WERI-Rb-1 (cell line): ENCODE measurements at regions not wholly inside any gene's neighbourhood (a gene's known extent, or its start where the extent isn't known, plus 50 kb on each side); places are given as distances from the start of the nearest gene placed in this dataset.

ENCODE experiments used
- DNase-seq: peaks from one replicate; pipeline ENCODE4 v3.0.0-alpha.2; 2020
- H3K27ac ChIP-seq: fragments of 250-450 bp; sonication (Bioruptor Pico); 2 replicates; pipeline ENCODE4 v1.5.1; 2020; ENCODE audit warnings: mild to moderate bottlenecking, moderate library complexity
- H3K27me3 ChIP-seq: fragments of 250-450 bp; sonication (Bioruptor Pico); 2 replicates; pipeline ENCODE4 v1.5.1; 2021; ENCODE audit warnings: mild to moderate bottlenecking, low read depth, moderate library complexity; ENCODE audit not compliant: insufficient read depth, severe bottlenecking
- H3K36me3 ChIP-seq: fragments of 250-450 bp; sonication (Bioruptor Pico); 2 replicates; pipeline ENCODE4 v1.5.1; 2020; ENCODE audit warnings: mild to moderate bottlenecking, moderate library complexity
- H3K4me3 ChIP-seq: 2 replicates; pipeline ENCODE4 v1.5.1; 2011; ENCODE audit warnings: low read depth, mild to moderate bottlenecking, control low read depth, low read length
- H3K9me3 ChIP-seq: fragments of 250-450 bp; sonication (Bioruptor Pico); 2 replicates; pipeline ENCODE4 v1.5.1; 2021; ENCODE audit warnings: mild to moderate bottlenecking, moderate library complexity; ENCODE audit not compliant: severe bottlenecking
- TF ChIP-seq, protein P1 (sequence below): IDR thresholded peaks from 2 replicates; pipeline ENCODE4 v1.5.1; 2011; ENCODE audit warnings: low read depth, mild to moderate bottlenecking, control low read depth, inconsistent platforms, low read length

DNA sequence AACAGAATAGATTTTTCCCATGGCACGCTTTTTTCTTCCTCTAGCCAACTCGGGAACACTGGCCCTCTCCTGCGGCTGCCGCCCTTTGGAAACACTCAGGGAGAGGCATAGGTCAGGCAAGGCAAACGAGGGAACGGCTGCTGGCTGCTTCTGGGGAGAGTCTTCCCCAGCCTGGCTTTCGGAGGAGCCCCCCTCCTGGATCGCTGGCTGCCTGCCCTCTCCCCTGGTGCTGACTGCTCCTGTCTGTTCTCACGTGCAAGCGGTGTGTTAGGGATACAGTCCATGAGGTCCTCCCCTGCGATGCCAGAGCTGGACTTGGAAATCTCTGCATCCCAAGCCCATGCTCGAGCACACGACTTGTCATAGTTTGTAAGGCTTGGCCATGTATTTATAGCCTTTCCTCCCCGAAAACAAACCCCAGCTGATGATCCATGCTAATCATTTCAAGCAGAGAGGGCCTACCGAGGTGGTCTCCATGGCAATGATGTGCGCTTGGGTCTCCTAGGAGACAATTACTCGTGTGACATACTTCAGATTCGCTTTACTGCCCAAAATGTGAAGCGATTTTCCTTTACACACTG lies 315.6 kb upstream of the ATP10A start:
- Histone ChIP-seq H3K27ac (no peak overlapping the region), H3K27me3 (no peaks in the 10 kb centered on the region), H3K9me3 (no peaks in the 10 kb centered on the region), H3K36me3 (no peaks in the 10 kb centered on the region), H3K4me3 (no peak overlapping the region)
- no peak for DNase-seq
- TF ChIP-seq, protein P1, sequence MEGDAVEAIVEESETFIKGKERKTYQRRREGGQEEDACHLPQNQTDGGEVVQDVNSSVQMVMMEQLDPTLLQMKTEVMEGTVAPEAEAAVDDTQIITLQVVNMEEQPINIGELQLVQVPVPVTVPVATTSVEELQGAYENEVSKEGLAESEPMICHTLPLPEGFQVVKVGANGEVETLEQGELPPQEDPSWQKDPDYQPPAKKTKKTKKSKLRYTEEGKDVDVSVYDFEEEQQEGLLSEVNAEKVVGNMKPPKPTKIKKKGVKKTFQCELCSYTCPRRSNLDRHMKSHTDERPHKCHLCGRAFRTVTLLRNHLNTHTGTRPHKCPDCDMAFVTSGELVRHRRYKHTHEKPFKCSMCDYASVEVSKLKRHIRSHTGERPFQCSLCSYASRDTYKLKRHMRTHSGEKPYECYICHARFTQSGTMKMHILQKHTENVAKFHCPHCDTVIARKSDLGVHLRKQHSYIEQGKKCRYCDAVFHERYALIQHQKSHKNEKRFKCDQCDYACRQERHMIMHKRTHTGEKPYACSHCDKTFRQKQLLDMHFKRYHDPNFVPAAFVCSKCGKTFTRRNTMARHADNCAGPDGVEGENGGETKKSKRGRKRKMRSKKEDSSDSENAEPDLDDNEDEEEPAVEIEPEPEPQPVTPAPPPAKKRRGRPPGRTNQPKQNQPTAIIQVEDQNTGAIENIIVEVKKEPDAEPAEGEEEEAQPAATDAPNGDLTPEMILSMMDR, result no peak

DNA sequence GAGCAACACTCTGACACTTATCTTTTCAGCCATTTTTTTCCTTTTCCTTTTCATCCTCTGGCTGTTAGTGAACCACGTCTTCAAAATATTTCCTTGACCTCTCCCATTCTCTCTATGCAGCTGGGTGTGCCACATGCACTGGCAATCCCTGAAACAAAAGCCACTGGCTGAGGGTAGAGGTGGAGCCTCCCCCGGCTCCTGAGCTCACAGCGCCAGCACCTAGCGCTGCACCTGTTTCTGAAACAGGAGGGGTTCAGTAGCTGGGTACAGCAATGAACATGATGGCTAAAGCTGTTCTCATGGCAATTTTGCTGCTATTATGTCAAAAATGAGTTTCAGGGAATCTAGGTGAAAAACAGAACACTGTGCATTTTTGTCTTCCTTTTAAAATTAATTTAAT lies 314.7 kb upstream of the ATP10A start:
- TF ChIP-seq, protein P1, result no peak
- no peak for DNase-seq
- Histone ChIP-seq H3K27me3 (no peaks in the 10 kb centered on the region), H3K27ac (no peak overlapping the region), H3K4me3 (no peak overlapping the region), H3K9me3 (no peaks in the 10 kb centered on the region), H3K36me3 (no peaks in the 10 kb centered on the region)

DNA sequence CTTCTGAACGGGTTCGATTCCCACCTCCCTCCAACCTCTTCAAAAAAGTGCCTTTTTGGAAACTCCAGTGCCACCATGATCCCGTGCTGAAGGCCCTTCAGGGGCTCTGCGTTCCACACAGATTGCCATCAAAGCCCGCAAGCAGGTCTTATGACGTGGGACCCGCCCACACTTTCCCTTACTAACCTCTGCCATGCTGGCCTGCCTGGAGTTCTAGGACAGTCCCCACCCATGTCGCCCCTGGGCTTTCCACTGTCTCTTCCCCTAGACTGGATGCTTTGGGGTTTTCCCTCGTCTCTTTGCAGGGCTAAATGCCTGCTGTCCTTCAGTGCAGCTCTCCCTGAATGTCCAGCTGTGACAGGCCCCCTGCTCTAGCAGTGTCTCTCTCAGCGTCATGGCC lies 313.7 kb upstream of the ATP10A start:
- no peak for DNase-seq
- H3K27me3 ChIP-seq, result no peaks in the 10 kb centered on the region
- no peak overlapping the region for H3K4me3 ChIP-seq
- no peak overlapping the region for H3K27ac ChIP-seq
- H3K36me3 ChIP-seq, result no peaks in the 10 kb centered on the region
- TF ChIP-seq, protein P1, result no peak
- no peaks in the 10 kb centered on the region for H3K9me3 ChIP-seq

DNA sequence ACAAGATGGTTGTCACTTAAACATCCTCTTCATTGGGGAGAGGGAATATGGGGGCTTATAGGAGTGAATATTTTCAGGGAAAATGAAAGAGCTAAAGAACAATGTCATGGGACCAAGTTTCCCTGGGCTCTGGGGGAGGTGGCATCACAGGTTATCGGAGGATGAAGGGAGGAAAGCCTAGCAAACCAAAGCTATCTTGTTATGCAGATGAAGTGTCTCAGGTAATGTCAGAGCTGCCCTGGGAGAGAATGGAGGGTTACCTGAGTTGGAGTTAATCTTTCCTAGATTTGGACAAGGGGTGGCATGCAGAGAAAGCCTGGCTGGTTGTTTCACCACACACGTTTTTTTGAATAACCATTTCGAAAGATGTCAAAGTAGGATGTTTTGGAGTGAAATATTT lies 308.1 kb upstream of the ATP10A start:
- H3K4me3 ChIP-seq, result no peak overlapping the region
- H3K27me3 ChIP-seq, result no peaks in the 10 kb centered on the region
- TF ChIP-seq, protein P1, result no peak
- H3K36me3 ChIP-seq, result no peaks in the 10 kb centered on the region
- H3K27ac ChIP-seq, result no peak overlapping the region
- DNase-seq, result no peak
- no peaks in the 10 kb centered on the region for H3K9me3 ChIP-seq

DNA sequence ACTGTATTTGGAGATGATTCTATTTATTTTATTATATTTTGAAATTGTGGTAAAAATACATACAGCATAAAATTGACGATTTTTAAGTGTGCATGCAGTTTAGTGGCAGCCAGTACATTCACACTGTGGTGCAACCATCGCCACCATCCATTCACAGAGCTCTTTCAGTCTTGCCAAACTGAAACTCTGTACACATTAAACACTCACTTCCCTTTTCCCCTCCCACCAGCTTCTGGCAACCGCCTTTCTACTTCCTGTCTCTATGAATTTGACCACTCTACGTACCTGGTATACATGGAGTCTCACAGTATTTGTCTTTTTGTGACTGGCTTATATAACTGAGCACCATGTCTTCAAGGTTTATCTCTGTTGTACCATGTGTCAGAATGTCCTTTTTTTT lies 303.3 kb upstream of the ATP10A start:
- H3K9me3 ChIP-seq, result no peaks in the 10 kb centered on the region
- no peaks in the 10 kb centered on the region for H3K27me3 ChIP-seq
- TF ChIP-seq, protein P1, result no peak
- H3K36me3 ChIP-seq, result no peaks in the 10 kb centered on the region
- DNase-seq, result no peak
- H3K4me3 ChIP-seq, result no peak overlapping the region
- no peak overlapping the region for H3K27ac ChIP-seq

DNA sequence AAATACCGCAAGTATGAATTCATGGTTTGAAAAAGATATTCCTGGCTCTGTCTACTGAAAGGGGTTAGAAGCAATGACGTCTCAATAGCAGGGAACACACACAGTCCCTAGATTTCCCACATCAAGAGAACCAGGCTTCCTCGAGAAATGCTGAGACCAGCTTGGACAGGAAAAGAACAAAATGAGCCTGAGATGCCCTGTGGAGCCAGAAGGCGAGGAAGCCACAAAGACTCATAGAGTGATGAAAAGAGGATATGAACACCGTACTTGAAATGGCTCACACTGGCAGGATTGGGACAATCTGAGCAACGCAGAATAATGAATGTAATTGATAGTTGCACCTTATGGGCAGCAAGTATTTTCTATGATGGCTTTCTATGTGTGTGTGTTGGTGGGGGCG lies 302.4 kb upstream of the ATP10A start:
- DNase-seq, result no peak
- H3K4me3 ChIP-seq, result no peak overlapping the region
- H3K9me3 ChIP-seq, result no peaks in the 10 kb centered on the region
- no peaks in the 10 kb centered on the region for H3K27me3 ChIP-seq
- H3K27ac ChIP-seq, result no peak overlapping the region
- no peaks in the 10 kb centered on the region for H3K36me3 ChIP-seq
- TF ChIP-seq, protein P1, result no peak
